ENCODE measurements at regions not wholly inside any gene's neighbourhood (a gene's known extent, or its start where the extent isn't known, plus 50 kb on each side); places are given as distances from the start of the nearest gene placed in this dataset.

DNA sequence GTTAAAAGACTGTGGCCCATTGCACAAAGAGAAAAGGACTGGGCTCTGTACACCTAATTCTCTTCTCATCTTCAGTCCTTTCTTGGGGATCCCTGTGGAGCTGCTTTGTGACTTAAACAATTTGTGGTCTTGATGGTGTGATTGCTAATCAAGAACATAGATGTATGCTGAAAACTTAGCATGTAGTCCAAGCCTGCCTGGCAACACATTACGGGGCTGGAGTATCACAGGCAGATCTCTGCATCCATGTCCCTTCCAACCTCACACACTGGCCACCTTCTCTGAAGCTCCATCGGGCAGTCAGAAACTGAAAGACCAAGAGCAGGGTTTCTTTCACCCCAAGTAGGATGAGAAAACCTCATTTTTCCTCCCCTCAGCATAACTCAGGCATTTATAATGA, 69.6 kb upstream of the ARGLU1 start:
- Histone ChIP-seq H3K4me1 (no peaks in the 10 kb centered on the region), H3K27ac (no peak overlapping the region), H3K9me3 (no peaks in the 10 kb centered on the region), H3K36me3 (no peaks in the 10 kb centered on the region), H3K4me3 (no peak overlapping the region), H3K27me3 (ENCODE audit: low read depth) (no peaks in the 10 kb centered on the region)
- ATAC-seq (no peak), DNase-seq (no peak)
- intact Hi-C loops (cut with DNase I) = no loop called here
- TF ChIP-seq CTCF (IDR thresholded peaks at IDR 0.05) = no peak

DNA sequence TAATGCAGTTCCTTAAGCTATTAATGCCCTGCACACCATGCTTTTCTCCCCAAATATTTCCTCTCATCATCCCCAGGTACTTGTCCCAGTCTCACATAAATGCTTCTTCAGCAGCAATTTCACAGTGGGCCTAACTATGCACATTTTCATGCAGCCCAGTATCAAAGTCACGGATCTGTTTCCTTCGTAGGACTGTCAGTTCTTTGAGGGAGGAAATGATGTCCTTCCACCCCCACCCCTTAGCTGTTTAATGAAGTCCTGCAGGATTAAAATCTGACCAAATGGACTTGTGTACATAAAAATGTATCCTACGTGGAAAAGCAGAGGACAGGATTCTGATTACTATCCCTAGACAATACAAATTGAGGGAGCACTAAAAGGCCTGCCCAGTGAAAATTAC, 68.6 kb upstream of the ARGLU1 start:
- DNase-seq = no peak
- Histone ChIP-seq H3K27me3 (ENCODE audit: low read depth) (no peaks in the 10 kb centered on the region), H3K4me3 (no peak overlapping the region), H3K27ac (no peak overlapping the region), H3K36me3 (no peaks in the 10 kb centered on the region), H3K4me1 (no peaks in the 10 kb centered on the region), H3K9me3 (no peaks in the 10 kb centered on the region)
- no peak for ATAC-seq
- intact Hi-C loops (cut with DNase I) = no loop called here
- TF ChIP-seq CTCF (IDR thresholded peaks at IDR 0.05) = no peak

- no peak for DNase-seq
- intact Hi-C loops (cut with DNase I) = no loop called here
- H3K36me3 ChIP-seq = no peaks in the 10 kb centered on the region
- ATAC-seq = no peak
- no peak for TF ChIP-seq CTCF (IDR thresholded peaks at IDR 0.05)
- no peaks in the 10 kb centered on the region for H3K9me3 ChIP-seq
- no peak overlapping the region for H3K4me3 ChIP-seq
- H3K4me1 ChIP-seq = no peaks in the 10 kb centered on the region
- no peaks in the 10 kb centered on the region for H3K27me3 ChIP-seq (ENCODE audit: low read depth)
- H3K27ac ChIP-seq = no peak overlapping the region
Measured at GRCh38 chr13:106635616-106636015, 67.7 kb upstream of the ARGLU1 start.

- no peaks in the 10 kb centered on the region for H3K4me1 ChIP-seq
- H3K27ac ChIP-seq = no peak overlapping the region
- no peak for DNase-seq
- H3K9me3 ChIP-seq = no peaks in the 10 kb centered on the region
- H3K4me3 ChIP-seq = no peak overlapping the region
- TF ChIP-seq CTCF (IDR thresholded peaks at IDR 0.05) = no peak
- no peak for ATAC-seq
- H3K27me3 ChIP-seq (ENCODE audit: low read depth) = no peaks in the 10 kb centered on the region
- no peaks in the 10 kb centered on the region for H3K36me3 ChIP-seq
- intact Hi-C loops (cut with DNase I) = no loop called here
Measured at GRCh38 chr13:106633321-106633720, 65.4 kb upstream of the ARGLU1 start.

- no peaks in the 10 kb centered on the region for H3K9me3 ChIP-seq
- intact Hi-C loops (cut with DNase I) = no loop called here
- H3K27ac ChIP-seq = no peak overlapping the region
- H3K36me3 ChIP-seq = no peaks in the 10 kb centered on the region
- no peak overlapping the region for H3K4me3 ChIP-seq
- TF ChIP-seq CTCF (IDR thresholded peaks at IDR 0.05) = no peak
- ATAC-seq (no peak), DNase-seq (no peak)
- no peaks in the 10 kb centered on the region for H3K27me3 ChIP-seq (ENCODE audit: low read depth)
- H3K4me1 ChIP-seq = no peaks in the 10 kb centered on the region
Measured at GRCh38 chr13:106630650-106631049, 62.7 kb upstream of the ARGLU1 start.

DNA sequence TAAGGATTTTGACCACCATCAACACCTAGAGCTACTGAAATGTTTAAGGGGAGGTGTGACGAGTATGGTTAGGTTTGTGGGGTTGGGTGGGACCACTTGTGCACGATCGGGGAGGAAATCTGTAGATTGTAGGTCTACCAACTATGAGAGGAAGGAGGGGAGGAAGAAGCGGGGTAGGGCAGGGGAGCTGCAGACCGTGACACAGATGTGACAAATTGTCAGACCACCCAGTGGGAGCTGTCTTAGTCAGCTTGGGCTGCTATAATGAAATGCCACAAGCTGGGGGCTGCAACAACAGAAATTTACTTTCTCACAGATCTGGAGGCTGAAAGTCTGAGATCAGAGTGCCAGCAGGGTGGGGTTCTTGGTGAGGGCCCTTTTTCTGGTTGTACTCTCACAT, 62.2 kb upstream of the ARGLU1 start:
- Histone ChIP-seq H3K36me3 (no peaks in the 10 kb centered on the region), H3K9me3 (no peaks in the 10 kb centered on the region), H3K4me1 (no peaks in the 10 kb centered on the region), H3K27me3 (ENCODE audit: low read depth) (no peaks in the 10 kb centered on the region), H3K4me3 (no peak overlapping the region), H3K27ac (no peak overlapping the region)
- peak in 1 of 2 donors; percentile 11 for ATAC-seq
- no peak for DNase-seq
- intact Hi-C loops (cut with DNase I) = no loop called here
- TF ChIP-seq CTCF (IDR thresholded peaks at IDR 0.05) = no peak

Data from lower lobe of right lung (tissue), 2 donors.